ENCODE measurements at regions not wholly inside any gene's neighbourhood (a gene's known extent, or its start where the extent isn't known, plus 50 kb on each side); places are given as distances from the start of the nearest gene placed in this dataset.

DNA sequence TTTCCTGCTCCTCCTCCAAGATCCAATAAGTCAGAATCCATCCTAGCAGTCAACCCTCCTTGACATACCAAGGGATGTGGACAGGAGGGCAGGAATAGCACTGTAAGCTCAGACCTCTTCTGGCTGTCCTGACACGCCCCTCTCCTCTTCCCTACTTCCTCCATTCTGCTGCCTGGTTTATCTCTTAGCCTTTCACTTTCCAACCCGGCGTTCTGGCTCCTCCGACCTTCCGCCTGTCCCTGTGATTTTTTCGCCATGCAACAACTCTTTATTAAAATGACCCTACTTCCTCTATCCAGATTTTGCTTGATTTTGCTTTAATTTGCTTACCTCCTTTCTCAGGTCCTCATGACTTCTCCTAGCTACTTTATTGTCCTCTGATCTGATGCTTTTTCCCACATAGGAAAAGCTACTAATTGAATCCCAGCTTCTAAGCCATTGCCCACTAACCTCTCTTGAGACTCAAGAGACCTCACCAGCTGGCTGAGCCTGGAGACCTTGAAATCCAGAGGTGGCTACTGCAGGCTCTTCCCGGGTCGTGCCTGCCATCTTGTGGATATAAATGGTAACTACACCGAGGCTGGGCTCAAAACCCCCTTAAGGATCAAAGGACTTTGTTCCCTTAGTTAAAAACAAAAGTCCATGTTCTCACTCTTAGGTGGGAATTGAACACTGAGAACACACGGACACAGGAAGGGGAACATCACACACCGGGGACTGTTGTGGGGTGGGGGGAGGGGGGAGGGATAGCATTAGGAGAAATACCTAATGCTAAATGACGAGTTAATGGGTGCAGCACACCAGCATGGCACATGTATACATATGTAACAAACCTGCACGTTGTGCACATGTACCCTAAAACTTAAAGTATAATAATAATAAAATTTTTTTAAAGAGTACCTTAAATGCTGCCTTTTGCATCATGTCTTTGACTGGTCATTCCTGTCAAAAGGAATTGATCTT is 139.4 kb downstream of the AKAIN1 start (continued):
- TF ChIP-seq REST (IDR thresholded peaks at IDR 0.05; ENCODE audit: borderline replicate concordance) (peak; percentile 52; the same call in 1 of the 2 replicates), REST (CRISPR knock-in tag; IDR thresholded peaks at IDR 0.05; ENCODE audit: low read depth) (no peak), TSC22D4 (tag; IDR thresholded peaks at IDR 0.05) (no peak), BRCA1 (IDR thresholded peaks at IDR 0.05) (no peak), BRCA1 (CRISPR knock-in tag; IDR thresholded peaks at IDR 0.05) (no peak), TAF1 (IDR thresholded peaks at IDR 0.05; ENCODE audit: control insufficient read depth, extremely low read depth, insufficient read depth, low read length, severe bottlenecking) (no peak), PURB (CRISPR knock-in tag; IDR thresholded peaks at IDR 0.05; ENCODE audit: low read depth) (no peak), RAD21 (CRISPR knock-in tag; conservative IDR thresholded peaks at IDR 0.05 in 1 of 2, IDR thresholded peaks at IDR 0.05 in 1 of 2) (peak; percentile 73 to 85)
